DMS114 treated with DMSO at 0.1 percent for 48 hours (cell line): ENCODE measurements at regions not wholly inside any gene's neighbourhood (a gene's known extent, or its start where the extent isn't known, plus 50 kb on each side); places are given as distances from the start of the nearest gene placed in this dataset.

Experiments used
- DNase-seq: peaks from one replicate; lab custom pipeline; 2025; ENCODE audit not compliant: unreplicated experiment; lab: John Stamatoyannopoulos, UW

DNA sequence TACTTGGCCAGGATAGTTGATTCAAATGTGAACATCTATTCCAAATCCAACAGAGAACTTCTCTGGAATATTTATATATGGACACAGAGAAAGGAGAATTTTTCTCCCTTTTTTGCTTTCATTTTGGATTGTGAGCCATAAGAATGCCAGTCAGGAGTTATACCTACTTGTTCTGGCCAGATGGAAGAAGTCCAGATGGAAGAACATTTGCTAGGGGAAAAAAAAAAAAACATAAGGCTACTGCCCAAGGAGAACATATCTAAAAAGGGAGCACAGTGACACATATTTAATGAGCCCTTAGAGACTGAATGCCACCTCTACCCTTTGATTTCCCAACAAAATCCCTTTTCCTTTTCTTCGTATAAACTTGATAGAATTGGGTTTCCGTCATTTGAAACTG lies 61.7 kb upstream of the PPP2R2B start:
- no peak for DNase-seq

DNA sequence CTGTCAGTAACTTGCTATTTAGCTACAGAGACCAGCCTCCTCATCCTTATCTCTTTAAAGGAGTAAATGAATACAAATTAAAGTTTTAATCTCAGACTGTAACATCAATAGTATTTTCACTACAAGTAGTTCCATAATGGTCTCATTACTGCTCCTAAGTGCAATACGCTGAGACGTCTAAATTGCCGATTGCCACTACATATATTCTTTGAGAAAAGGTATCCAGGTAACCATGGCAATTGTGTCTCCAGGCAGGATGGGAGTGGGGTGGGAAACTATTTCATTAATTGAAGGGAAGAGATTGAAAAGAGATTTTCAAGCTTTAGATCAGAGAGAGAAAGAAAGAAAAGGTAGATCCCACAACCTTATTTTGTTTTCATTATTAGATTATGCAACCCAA lies 65.5 kb upstream of the PPP2R2B start:
- no peak for DNase-seq

DNA sequence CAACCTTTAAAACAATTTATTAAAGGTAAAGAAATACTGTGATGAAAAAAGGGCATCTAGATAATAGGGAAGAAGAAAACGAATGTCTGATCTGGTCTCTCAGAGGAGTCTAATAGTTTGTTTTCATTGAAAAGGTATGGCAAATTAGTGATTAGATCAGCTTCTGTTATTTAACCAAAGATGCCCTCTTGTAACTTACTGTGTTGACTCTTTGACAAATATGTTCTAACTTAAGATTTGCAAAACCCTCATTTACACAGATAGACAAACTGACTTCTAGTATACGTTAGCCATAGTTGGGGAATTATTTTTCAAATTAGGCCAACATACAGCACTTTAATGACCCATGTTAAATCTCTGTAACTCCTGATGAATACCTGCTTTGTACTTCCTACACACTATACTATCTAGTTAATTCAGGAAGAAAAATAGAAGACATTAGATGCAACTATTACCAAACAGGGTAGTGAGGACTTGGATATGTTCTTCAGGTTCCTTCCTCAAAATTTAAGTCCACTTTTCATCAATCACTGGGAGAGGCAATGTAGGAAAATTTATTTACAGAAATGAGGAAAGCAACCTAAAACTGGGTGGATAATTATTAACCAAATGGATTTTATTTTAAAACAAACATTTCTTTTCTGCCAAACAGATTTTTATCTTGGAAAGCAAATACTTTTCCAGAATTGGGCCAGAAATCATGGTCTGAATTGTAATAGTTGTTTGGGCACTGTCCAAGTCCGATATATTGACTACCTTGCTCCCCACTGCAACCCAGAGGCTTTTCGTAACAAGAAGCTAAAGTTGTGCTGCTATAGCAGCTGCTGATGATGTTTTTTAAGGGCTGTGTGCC lies 66.4 kb upstream of the PPP2R2B start:
- DNase-seq = no peak

DNA sequence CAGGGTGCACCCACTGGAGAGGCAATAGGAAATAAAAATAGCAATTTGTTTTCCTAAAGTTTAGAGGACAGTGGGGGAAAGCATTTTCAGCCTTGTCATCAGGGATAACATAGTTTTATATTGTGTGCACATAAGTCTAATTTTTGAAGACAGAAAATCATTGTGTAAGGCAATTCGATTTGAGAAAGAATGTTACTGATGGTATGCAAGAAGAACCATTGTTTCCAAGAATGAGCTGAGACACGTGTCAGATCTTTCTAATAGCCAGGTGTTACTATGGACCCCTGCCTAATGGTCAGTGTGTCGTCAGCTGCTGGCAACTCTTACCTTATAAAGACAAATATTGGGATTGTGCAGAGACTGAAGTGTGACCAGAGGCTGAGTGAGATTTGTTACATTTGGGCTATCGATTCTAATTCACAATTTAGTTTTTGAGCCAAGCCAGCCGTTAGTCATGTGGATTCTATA lies 67.1 kb upstream of the PPP2R2B start:
- DNase-seq = no peak

DNA sequence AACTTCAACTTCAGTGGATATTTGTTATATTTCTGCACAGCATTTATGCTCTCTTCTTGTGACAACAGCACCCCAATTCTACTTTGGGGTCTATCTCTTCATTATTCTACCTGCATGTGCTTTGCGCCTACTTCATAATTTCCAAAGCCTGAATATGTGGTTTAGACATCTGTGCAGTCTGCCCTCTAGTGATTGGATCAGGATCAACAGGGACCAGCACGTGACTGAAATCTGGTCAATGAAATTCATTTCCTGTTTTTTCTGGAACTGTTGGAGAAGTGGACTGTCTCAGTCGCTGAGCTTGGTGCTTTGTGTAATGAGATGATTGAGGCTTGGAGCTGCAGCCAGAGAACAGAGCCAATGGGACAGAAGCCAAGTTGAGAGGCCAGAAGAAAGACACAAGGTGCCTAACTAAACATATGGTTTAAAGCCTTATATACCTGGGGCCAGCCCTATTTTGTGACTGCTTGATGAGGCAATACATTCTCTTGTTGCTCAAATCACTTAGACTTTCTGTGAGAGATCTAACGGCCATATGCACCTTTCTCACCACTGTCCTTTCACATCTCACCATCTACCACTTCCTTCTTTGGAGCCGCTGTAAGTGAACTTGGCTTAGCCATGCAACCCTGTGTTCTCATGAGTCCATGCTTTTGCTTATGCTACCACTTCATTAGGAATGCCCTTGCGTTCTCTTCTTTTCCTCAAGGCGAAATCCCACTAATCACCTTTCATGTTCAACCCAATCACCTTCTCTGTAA lies 68.8 kb upstream of the PPP2R2B start:
- no peak for DNase-seq

DNA sequence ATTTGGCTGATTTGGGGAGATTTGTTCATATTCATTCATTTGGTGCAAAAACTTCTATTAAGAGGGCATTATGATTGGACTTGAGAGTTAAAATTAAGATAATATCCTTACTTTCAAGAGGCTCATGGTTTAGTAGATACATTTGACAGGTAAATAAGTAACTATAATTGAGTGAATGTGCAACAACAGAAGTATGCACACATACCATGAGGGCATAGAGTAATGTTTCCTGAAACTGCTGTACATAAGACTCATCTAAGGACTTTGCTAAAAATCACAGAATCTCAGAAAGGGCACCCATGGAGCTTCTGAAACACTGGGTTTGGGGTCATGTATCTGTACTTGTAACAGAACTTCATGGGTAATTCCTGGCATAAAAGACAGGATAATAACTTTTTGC lies 70.1 kb upstream of the PPP2R2B start:
- no peak for DNase-seq

DNA sequence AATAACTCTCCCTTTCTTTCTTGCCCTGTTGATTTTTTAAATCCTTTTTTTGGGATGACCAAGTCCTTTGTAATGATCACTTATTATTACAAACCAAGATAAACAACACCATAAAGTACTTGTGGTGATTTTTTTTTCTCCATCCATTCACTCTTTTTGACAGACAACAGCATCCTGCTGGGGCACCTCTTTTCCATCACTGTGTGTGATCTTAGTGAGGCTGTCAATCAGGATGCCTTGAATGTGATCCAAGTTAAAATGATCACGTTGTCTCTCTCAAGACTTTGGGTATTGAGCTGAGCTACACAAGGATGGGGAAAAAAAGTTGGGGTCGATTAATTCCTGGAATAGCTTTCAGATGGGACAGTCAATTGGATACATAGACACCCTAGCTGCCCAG lies 73.6 kb upstream of the PPP2R2B start:
- DNase-seq = no peak

DNA sequence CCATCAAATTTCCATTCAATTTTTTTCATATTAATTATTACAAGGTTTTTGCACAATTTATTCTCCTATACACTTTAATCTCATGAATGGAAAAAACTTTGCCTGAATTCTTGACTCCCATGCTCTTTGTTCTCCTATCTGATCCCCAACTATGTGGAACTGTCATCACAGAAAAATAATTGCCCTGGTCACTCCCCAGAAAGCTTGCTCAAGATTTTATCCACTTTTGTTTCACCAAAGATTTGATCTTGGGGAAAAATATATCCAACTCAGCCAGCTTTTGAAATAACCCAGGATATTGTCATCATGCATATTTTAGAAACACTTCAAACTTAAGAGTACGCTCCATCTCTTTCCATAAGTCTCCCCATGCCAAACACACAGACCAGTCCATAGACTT lies 77.7 kb upstream of the PPP2R2B start:
- no peak for DNase-seq

DNA sequence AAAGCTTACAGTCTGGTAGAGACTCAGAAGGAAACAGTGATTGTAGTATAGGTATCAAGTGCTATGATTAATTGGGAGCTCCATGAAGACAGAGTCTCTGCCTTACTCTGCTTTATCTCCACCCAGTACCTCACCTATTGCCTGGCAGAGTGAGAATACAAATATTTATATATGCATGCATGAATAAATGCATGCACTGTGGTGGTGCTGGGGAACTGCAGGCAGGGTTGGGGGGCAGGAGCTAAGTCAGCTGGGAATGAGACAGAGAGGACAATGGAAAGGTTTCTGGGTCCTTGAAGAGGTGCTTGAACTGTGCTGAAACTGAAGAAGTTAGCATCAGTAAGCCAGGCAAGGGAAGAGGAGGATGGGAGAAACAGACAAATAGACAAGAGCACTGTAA lies 80.8 kb upstream of the PPP2R2B start:
- DNase-seq = no peak

DNA sequence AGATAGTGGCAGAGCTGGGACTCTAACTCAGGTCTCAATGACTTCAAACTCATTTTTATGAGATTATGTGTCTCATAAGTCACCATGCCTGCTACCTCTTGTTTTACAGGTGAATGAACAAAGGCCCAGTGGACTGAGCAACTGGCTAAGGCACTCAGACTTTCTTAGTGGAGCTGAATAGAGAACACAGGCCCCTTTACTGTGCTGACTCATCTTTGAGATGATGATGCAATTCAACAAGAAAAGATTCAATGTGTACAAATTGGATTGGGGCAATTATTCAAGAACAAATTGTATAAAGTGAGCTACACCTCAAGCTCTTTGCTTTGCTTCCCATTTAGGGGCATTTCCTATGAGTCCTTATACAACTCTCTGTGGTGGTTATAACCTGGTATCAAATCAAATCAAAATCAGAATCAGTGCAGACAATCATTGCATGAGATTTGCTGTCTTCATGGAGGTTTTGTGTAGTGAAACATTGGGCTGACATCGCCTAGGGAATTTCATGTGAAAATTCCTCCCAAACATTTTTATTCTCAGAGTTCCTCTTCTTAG lies 84.3 kb upstream of the PPP2R2B start:
- DNase-seq = no peak

DNA sequence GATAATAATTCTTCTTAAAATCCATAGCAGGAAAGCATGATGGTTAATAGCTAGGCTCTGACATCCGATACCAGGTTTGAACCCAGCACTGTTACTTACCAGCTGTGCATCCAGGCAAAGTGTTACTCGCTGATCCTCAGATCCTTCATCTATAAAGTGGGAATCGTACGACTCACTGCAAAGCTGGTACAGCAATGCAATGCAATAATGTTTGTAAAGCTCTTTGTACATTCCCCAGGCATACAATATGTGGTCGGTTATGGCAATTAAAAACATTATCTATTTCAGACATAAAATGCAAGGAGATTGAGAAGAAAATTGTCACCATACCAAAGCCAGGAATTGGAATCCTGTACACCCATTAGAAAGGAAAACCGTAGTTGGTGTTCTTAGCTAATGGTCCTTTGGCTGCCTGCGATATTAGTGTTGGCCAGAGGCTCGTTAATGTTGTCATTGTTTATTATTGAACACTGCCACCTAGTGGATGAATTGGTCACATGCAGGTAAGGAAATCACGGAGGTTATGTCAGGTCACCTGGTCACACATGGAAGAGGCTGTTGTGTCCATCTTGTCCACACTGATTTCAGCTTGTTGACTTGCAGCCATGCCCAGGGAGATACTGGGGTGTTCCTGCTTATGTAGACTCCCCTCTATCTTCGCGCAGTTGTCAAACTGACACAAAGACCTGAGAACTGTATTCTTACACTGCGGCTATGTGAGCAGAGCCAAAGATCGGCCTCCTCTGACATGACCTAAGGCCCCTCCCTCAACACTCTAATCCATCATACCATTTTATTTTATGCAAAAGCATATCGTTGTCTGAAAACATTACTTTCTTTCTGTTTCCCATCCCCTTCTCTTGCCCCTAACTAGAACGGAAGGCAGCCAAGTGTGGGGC lies 87.5 kb upstream of the PPP2R2B start:
- DNase-seq = peak; percentile 79

DNA sequence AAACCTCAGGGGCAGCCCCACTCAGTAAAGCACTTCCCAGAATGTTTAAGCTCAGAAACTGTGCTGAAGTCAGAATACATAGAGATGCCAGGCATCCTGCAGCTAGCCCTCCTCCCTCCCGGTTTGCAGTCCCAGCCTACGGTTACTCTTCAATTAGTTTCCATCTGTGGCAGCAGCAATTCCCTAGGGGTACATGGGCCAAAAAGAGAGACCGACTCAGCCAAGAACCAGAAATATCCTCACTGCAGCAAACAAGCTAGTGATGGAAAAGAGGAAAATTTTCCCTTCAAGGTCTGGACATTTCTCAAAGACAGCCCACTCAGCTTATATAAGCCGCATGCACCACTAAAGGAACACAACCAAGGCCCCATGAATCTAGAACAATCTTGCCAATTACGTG lies 89.1 kb upstream of the PPP2R2B start:
- no peak for DNase-seq

DNA sequence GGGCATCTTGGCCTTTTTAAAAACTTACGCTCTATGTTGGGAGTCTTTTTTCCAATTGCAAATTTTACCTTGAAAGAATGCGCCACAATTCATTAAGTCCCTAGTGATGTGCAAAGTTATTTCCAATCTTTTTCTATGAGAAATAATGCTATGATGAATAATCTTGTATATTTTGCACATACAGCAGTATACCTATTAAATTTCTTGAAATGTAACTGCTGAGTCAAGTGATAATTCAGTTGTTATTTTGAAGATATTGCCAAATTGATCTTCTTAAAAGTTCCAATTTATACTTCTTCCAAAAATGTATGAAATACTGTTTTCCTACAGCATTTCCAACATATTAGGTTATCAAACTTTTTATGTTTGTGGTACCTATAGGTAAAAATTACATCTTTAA lies 92.8 kb upstream of the PPP2R2B start:
- DNase-seq = no peak

DNA sequence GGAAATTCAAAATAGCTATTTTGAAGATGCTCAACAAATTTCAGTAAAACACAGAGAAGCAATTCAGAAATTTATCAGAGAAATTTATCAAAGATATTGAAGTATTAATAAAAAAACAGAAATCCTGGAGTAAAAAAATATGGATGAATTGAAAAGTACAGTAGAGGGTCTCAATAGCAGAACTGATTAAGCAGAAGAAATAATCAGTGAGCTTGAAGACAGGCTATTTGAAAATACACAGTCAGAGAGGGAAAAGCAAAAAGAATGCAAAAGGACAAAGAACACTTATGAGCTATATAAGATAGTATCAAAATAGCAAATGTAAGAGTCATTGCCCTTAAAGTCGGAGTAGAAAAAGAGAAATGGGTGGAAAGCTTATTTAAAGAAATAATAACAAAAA lies 107.9 kb upstream of the PPP2R2B start:
- DNase-seq = no peak

DNA sequence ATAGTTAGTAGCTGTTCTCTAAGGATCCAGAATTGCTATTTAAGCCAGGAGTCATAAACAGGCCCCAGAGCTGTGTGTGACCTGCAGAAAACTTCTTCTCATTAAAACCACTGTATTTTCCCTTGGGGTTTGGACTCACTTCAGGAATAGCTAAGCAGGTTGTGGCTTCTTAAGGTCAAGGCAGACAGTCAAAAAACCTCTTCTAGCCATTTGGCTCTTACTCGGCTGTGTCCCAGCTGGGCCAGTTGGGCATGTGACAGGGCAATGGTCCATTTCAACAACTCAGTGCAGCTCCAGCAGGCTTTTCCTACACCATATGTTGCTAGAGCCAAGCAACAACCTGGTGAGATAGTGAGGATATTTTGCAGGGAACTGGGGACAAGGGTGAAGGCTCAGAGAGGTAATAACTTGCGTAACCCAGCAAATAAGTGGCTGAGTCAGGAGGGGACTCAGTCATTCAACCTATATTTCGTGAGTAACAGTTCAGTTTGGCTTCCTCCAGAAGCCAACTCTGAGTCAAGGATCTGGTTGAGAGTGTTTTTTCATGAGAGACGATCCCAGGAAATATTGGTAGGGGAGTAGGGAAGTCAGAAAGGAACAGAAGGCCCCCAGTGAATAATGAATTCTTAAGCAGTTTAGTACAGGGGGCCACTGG lies 115.4 kb upstream of the PPP2R2B start:
- no peak for DNase-seq

DNA sequence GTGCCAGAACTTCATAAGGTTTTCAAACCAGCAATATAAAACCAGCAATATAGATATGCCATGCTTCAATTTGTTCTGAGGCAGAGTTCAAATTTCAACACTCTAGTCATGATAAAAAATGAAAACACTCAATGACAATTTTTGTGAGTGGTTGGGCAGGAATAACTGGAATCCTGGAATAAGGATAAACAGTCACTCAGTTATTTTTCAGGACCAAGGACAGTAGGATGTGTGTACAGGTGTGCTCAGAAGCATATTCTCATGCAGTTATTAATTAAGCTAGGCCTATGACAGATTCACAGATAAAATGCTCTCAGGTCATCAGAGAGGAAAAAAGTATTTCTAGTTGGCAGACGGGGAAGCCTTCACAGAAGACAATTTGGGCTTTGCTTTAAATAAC lies 117.3 kb upstream of the PPP2R2B start:
- no peak for DNase-seq

DNA sequence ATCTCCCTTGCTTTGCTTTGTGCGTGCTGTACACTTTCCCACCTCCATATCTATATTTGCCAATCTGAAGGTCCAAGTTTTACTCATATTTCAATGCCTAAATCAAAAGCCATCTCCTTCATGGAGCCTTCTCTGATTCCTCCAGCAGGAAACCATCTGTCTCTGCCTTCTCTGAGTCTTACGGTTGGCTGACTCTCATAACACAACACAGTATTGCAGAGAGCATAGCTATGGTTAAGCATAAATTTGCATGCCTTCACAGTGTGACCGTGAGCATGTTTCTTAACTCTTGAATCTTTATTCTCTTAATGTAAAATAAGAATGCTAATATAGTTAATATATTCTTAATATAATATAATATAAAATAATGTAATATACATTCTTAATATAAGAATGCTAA lies 136.8 kb upstream of the PPP2R2B start:
- DNase-seq = no peak

DNA sequence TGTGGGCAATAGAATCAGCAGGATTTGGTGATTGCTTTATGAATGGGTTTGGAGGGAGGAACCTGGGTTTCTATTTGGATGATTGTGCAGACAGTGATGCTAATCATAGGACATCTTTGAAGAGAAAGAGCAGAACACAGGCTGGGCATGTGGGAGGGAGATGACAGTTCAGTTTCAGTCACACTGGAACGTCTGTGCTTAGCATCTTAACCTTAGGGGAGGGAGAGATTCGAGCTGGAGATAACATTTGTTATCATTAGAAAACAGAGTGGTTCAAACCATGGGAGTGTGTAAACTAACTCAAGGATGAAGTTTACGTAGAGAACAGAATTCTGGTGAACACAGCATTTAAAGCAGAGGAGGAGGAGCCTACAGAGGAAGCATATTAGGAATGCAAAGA lies 138.6 kb upstream of the PPP2R2B start:
- no peak for DNase-seq

DNA sequence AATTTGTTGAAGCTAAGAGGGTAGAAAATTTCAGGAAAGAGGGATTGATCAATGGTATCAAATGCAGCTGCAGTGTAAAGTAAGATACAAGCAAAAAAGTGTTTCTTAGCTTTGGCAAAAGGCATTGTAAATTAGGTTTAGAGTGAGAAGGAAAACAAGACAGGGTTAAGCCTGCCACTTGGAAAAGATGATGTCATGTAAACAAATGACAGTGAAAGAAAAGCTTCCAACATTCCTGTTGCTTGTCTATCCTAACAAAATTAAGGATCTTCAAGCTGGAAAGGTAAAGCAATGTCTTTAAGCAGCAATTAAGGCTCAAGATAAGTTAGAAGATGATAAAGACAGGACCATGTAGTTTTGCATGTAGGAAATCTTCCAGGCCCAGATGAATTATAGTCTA lies 139.1 kb upstream of the PPP2R2B start:
- DNase-seq = no peak

DNA sequence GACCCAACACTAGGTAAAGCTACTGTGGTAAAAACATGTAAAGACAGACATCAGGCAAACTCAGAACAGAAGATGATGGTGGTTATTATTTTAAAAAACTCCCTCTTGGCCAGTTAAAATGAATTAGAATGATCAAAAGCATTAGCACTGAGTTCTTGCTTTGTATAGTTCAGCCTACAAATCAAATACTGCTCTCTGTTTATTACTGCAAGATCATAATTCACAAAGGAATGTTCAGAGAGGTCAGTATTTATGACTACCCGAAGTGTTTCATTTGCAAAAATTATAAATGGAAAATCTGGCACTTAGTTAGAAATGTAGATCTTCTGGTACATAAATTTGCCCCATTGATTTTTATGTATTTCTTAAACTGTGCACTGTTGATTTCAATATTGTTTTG lies 140.3 kb upstream of the PPP2R2B start:
- DNase-seq = no peak
